H1 (cell line): ENCODE measurements at regions not wholly inside any gene's neighbourhood (a gene's known extent, or its start where the extent isn't known, plus 50 kb on each side); places are given as distances from the start of the nearest gene placed in this dataset.

Source experiments
- CREB1 ChIP-seq: IDR thresholded peaks from 2 replicates; pipeline ENCODE4 v1.6.1; 2012; ENCODE audit warnings: inconsistent platforms
- NANOG ChIP-seq: IDR thresholded peaks from 2 replicates; pipeline ENCODE4 v1.6.1; 2011; ENCODE audit warnings: low read length, low read depth, mild to moderate bottlenecking, inconsistent platforms; ENCODE audit not compliant: insufficient read depth, poor library complexity, severe bottlenecking
- ZNF274 ChIP-seq: IDR thresholded peaks from 2 replicates; pipeline ENCODE4 v1.7.0; 2012; ENCODE audit warnings: low read length, borderline replicate concordance; ENCODE audit errors: extremely low read depth

GRCh38 chr4:27472364-27472763 lies 611.7 kb downstream of the STIM2 start (continued):
- TF ChIP-seq NANOG (no peak), ZNF274 (no peak), CREB1 (no peak)
